PFSK-1 (cell line): ENCODE measurements at regions not wholly inside any gene's neighbourhood (a gene's known extent, or its start where the extent isn't known, plus 50 kb on each side); places are given as distances from the start of the nearest gene placed in this dataset.

Experiments used
- POLR2AphosphoS5 ChIP-seq: IDR thresholded peaks from 2 replicates; pipeline ENCODE4 v1.6.1; 2012; ENCODE audit warnings: low read depth, mild to moderate bottlenecking, control low read depth, low read length, moderate library complexity
- REST ChIP-seq, 2 experiments: IDR thresholded peaks; 2 replicates each; pipeline versions ENCODE4 v1.6.1 to v1.8.0; 2011 to 2012; ENCODE audit warnings: low read depth in 2 of 2, low read length in 2 of 2, control low read depth in 1 of 2, inconsistent platforms in 1 of 2, mild to moderate bottlenecking in 1 of 2, moderate library complexity in 1 of 2; ENCODE audit not compliant: insufficient read depth in 1 of 2
- TAF1 ChIP-seq: IDR thresholded peaks from 2 replicates; pipeline ENCODE4 v1.6.1; 2012; ENCODE audit warnings: low read length, control low read depth, borderline replicate concordance; ENCODE audit not compliant: insufficient read depth

- TF ChIP-seq REST (IDR thresholded peaks at IDR 0.05; ENCODE audit: insufficient read depth in 1 of 2, low read depth in 2 of 2, low read length in 2 of 2) (no peak), POLR2AphosphoS5 (no peak), TAF1 (no peak)
Measured at GRCh38 chr2:217070043-217070430, 210.2 kb upstream of the TNP1 start.
